HEK293 (cell line): ENCODE measurements at regions not wholly inside any gene's neighbourhood (a gene's known extent, or its start where the extent isn't known, plus 50 kb on each side); places are given as distances from the start of the nearest gene placed in this dataset.

Source experiments
- CTCF ChIP-seq: fragments of 450-650 bp; formaldehyde crosslinking; IDR thresholded peaks from 2 replicates; pipeline ENCODE4 v1.5.1; 2016; ENCODE audit warnings: missing biosample characterization, missing genetic modification characterization
- TCF7L2 ChIP-seq: IDR thresholded peaks from 2 replicates; pipeline ENCODE4 v1.6.1; 2011; ENCODE audit warnings: low read depth, mild to moderate bottlenecking, inconsistent platforms, low read length, moderate library complexity, borderline replicate concordance
- YY2 ChIP-seq: fragments of 450-650 bp; formaldehyde crosslinking; IDR thresholded peaks from 2 replicates; pipeline ENCODE4 v1.5.1; 2016; ENCODE audit warnings: missing biosample characterization, missing genetic modification characterization
- ZBTB10 ChIP-seq: fragments of 450-650 bp; formaldehyde crosslinking; IDR thresholded peaks from 2 replicates; pipeline ENCODE4 v1.5.1; 2016; ENCODE audit warnings: missing biosample characterization, missing genetic modification characterization
- ZNF660 ChIP-seq: fragments of 450-650 bp; IDR thresholded peaks from 2 replicates; pipeline ENCODE4 v1.5.1; 2018; ENCODE audit warnings: missing biosample characterization, mild to moderate bottlenecking, missing genetic modification characterization

GRCh38 chr1:81330111-81330510, 470.6 kb upstream of the ADGRL2 start:
- no peak for TF ChIP-seq ZBTB10 (tag by site-specific recombination)
- no peak for TF ChIP-seq CTCF (tag by site-specific recombination)
- TF ChIP-seq ZNF660 (tag by site-specific recombination): no peak
- no peak for TF ChIP-seq YY2 (tag by site-specific recombination)
- TF ChIP-seq TCF7L2: no peak
